AG09319 (cell line): ENCODE measurements at regions not wholly inside any gene's neighbourhood (a gene's known extent, or its start where the extent isn't known, plus 50 kb on each side); places are given as distances from the start of the nearest gene placed in this dataset.

Experiments used
- DNase-seq: peaks from one replicate; pipeline ENCODE4 v3.0.0-alpha.2; 2010; ENCODE audit warnings: low read depth; ENCODE audit errors: extremely low read depth
- TF ChIP-seq, protein P1 (sequence below): IDR thresholded peaks from 2 replicates; pipeline ENCODE4 v1.5.1; 2011; ENCODE audit warnings: low read depth, mild to moderate bottlenecking, inconsistent platforms, low read length, moderate library complexity

DNA sequence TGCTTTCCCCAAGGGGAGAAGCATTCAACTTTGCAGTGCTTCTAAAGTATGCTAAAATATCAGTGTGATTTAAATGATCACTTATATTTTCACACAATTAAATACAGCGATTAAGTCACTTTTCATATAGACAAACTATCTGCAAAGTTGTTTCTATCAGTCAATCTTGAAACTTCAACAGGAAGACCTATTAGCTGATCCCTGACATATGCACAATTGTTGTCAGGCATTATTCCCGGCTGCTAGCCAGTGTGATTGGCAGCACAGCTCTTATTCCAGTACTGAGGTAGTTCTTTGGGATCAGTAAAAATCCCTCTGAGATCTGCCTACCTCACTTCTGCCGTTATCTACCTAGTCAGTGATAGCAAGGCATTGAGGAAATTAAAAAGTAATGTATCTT is 629.5 kb downstream of the NR4A2 start:
- TF ChIP-seq, protein P1, sequence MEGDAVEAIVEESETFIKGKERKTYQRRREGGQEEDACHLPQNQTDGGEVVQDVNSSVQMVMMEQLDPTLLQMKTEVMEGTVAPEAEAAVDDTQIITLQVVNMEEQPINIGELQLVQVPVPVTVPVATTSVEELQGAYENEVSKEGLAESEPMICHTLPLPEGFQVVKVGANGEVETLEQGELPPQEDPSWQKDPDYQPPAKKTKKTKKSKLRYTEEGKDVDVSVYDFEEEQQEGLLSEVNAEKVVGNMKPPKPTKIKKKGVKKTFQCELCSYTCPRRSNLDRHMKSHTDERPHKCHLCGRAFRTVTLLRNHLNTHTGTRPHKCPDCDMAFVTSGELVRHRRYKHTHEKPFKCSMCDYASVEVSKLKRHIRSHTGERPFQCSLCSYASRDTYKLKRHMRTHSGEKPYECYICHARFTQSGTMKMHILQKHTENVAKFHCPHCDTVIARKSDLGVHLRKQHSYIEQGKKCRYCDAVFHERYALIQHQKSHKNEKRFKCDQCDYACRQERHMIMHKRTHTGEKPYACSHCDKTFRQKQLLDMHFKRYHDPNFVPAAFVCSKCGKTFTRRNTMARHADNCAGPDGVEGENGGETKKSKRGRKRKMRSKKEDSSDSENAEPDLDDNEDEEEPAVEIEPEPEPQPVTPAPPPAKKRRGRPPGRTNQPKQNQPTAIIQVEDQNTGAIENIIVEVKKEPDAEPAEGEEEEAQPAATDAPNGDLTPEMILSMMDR: no peak
- DNase-seq: no peak

DNA sequence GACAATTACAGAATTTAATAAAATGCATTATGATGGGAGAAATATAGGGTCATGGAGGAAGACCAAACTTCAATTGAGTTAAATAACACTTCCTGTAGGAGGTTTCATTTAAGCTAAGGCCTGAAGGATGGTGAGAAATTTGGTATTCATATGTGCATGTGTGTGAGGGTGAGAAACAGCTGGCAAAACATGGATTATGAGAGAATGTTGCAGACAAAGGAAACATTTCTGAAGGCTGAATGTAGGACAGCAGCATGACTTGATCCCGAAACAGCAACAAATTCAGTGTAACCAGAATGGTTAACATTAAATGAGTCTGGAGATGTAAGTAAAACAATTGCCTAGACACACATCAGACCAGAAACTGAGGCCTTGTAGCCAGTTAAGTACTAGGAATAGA is 630.8 kb downstream of the NR4A2 start:
- DNase-seq: no peak
- TF ChIP-seq, protein P1: no peak

DNA sequence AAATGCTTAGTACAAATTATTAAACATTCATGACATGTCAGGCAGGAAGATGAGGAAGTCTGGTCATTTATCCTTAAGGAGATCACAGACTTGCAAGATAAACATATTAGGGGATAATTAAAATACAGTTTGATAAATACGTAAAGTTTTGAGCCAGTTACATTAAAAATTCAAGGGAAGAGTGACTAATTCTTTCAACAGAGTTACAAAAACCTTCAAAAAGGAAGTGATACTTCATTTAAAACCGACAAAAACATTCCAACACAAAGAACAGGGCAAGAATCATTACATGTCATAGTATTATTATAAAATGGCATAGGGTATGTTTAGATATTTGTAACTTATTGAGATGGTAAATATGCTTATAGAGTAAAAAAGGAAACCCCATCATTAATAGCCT is 636.0 kb downstream of the NR4A2 start:
- no peak for DNase-seq
- TF ChIP-seq, protein P1: no peak

DNA sequence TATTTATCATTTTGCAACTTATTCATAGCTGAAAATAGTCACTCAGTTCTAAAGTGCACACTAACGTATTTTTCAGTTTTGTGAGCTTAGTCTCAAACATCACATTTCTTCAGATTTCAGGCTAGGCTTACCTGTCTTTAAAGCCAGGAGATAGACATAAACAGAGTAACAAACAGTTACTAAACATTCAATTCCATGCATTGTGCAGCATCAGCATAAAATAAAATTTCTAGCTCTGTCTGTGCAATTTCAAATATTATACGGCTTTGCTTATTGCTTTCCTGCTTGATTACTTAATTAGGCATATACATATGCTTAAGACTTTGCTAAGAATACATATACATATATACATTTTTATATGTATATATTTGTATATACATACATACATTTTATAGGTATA is 637.0 kb downstream of the NR4A2 start:
- TF ChIP-seq, protein P1: no peak
- no peak for DNase-seq

DNA sequence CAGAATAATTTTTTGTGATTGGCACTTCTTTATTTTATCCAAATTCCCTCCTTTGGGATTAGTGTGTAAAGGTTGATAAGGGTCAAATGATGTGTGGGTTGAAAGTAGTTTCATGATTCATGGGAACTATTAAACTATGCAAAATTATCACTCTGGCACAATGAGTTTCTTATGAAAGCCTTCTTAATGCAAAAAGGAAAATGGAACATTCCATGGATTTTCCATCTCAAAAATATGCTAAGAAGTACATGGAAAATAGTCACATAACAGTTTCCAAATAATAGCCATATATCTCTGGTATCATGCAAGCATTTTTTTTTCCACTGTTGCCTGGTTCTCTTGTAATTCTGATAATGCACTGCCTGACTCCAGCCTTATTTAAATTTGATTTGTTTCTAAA is 639.7 kb downstream of the NR4A2 start:
- TF ChIP-seq, protein P1: no peak
- DNase-seq: no peak

DNA sequence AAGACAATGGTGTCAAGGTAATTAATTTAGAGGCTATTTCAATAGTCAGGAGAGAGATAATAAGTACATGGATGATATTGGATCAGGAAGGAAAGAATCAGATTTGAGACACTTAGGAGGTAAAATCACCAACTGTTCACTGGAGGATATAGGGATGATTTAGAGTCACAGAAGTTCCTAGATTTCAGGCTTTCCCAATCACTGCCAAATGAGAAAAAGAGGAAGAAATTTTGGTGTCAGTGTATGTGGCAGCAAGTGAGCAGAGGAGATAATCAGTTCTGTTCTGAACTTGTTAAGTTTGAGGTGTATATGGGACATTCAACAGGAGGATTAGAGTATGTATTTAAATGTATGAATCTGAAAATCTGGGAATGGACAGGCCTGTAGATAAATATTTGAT is 640.4 kb downstream of the NR4A2 start:
- no peak for DNase-seq
- TF ChIP-seq, protein P1: no peak

DNA sequence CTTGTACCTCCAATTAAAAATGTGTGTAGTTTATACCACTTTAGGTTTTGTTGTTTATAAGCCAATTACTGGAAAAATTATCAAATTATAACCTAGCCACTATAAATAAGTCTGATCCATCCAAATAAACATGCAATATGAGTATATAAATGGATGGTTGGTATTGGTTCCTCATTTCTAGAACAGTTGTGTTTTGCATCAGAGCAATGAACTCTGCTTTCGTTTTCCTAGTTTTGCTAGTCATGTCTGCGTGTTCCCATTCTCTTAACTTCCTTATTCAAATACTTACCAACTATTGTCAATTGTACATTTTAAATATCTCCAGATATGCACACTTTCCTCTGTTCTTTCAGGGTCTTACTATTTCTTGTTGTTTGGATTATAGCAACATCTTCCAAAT is 641.7 kb downstream of the NR4A2 start:
- TF ChIP-seq, protein P1: no peak
- DNase-seq: no peak
